HepG2 (cell line): ENCODE measurements at regions not wholly inside any gene's neighbourhood (a gene's known extent, or its start where the extent isn't known, plus 50 kb on each side); places are given as distances from the start of the nearest gene placed in this dataset.

Source experiments
- ATAC-seq: fragments of 200-7000 bp; cut with Tn5 transposase; 3 replicates; pipeline ENCODE4 v1.9.1; 2020; ENCODE audit warnings: mild to moderate bottlenecking, moderate library complexity
- BruUV-seq: library from RNA; stranded (reverse); fragments of 400-500 nt; replicated peaks from 2 replicates; lab custom pipeline; 2021; lab: Mats Ljungman, UMichigan
- CTCF ChIA-PET: fragments of 300-600 bp; formaldehyde crosslinking; extraction: SDS; loops from one replicate; lab custom pipeline; 2021; ENCODE audit warnings: low total read pairs, inconsistent platforms, low intra/inter-chr PET ratio; lab: Yijun Ruan, JAX
- POLR2A ChIA-PET: fragments of 350-600 bp; sonication (Branson Sonifier 250); formaldehyde crosslinking; loops from one replicate; lab custom pipeline; 2020; ENCODE audit warnings: antibody characterized with exemption, inconsistent platforms; lab: Yijun Ruan, JAX
- DNase-seq: peaks from one replicate; pipeline ENCODE4 v3.0.0-alpha.2; 2015; ENCODE audit warnings: low spot score
- FAIRE-seq: peaks from 3 replicates; lab custom pipeline; 2011; peaks lifted over from hg19 to GRCh38; lab: Jason Lieb, UNC
- H2AFZ ChIP-seq: one replicate; pipeline ENCODE4 v1.6.1; 2011; ENCODE audit warnings: low read length, inconsistent platforms
- H3K27ac ChIP-seq: fragments of 300-600 bp; 3 replicates; pipeline ENCODE4 v1.8.0; 2011; ENCODE audit warnings: mixed run types, mild to moderate bottlenecking, mixed read lengths, low read length, inconsistent platforms; ENCODE audit not compliant: insufficient read depth; ENCODE audit errors: extremely low read length
- H3K27me3 ChIP-seq, 2 experiments: fragments of 200-600 bp in 1 of 2; 2 replicates in 1 of 2; 3 replicates in 1 of 2; pipeline versions ENCODE4 v1.6.0 to v1.8.0; 2011; ENCODE audit warnings: low read length in 2 of 2, mild to moderate bottlenecking in 2 of 2, moderate library complexity in 2 of 2, inconsistent platforms in 1 of 2; ENCODE audit not compliant: insufficient read depth in 2 of 2, control insufficient read depth in 1 of 2
- H3K36me3 ChIP-seq, 2 experiments: fragments of 200-600 bp in 1 of 2; replicated peaks in 1 of 2; 2 replicates in 1 of 2; 3 replicates in 1 of 2; pipeline versions ENCODE4 v1.5.1 to v1.8.0; 2011; ENCODE audit warnings: low read length in 2 of 2, inconsistent platforms in 1 of 2; ENCODE audit not compliant: insufficient read depth in 2 of 2, control insufficient read depth in 1 of 2
- H3K4me1 ChIP-seq: 2 replicates; pipeline ENCODE4 v1.5.1; 2012; ENCODE audit warnings: low read length, inconsistent platforms; ENCODE audit not compliant: insufficient read depth
- H3K4me2 ChIP-seq: 2 replicates; pipeline ENCODE4 v1.6.0; 2011; ENCODE audit warnings: low read depth, low read length, inconsistent platforms
- H3K4me3 ChIP-seq, 3 experiments: fragments of 200-600 bp in 1 of 3; sonication (generic), shearing (Covaris generic) in 1 of 3; replicated peaks in 1 of 3; 2 replicates each; pipeline ENCODE4 v1.5.1; 2011 to 2016; ENCODE audit warnings: low read length in 3 of 3, inconsistent platforms in 2 of 3, low read depth in 2 of 3, mild to moderate bottlenecking in 2 of 3, control low read depth in 1 of 3, mixed read lengths in 1 of 3; ENCODE audit not compliant: insufficient read depth in 1 of 3
- H3K79me2 ChIP-seq: one replicate; pipeline ENCODE4 v1.6.1; 2011; ENCODE audit warnings: low read length, inconsistent platforms; ENCODE audit not compliant: insufficient read depth
- H3K9ac ChIP-seq: 2 replicates; pipeline ENCODE4 v1.6.0; 2011; ENCODE audit warnings: mild to moderate bottlenecking, low read depth, low read length, inconsistent platforms; ENCODE audit not compliant: insufficient read depth
- H3K9me3 ChIP-seq: 2 replicates; pipeline ENCODE4 v1.5.1; 2012; ENCODE audit warnings: mild to moderate bottlenecking, low read length
- H4K20me1 ChIP-seq: 2 replicates; pipeline ENCODE4 v1.6.0; 2011; ENCODE audit warnings: inconsistent platforms, mild to moderate bottlenecking, low read length, moderate library complexity; ENCODE audit not compliant: insufficient read depth
- AHR ChIP-seq: IDR thresholded peaks from 2 replicates; pipeline ENCODE4 v1.6.1; 2018; ENCODE audit warnings: missing genetic modification reagents, missing compliant biosample characterization
- ATF1 ChIP-seq: IDR thresholded peaks from 2 replicates; pipeline ENCODE4 v1.6.1; 2016; ENCODE audit warnings: mild to moderate bottlenecking, control low read depth
- BHLHE40 ChIP-seq: IDR thresholded peaks from 2 replicates; pipeline ENCODE4 v1.6.1; 2011; ENCODE audit warnings: low read length, improper control_type of control experiment
- CBX1 ChIP-seq: IDR thresholded peaks from one replicate; pipeline ENCODE4 v1.6.1; 2016; ENCODE audit warnings: antibody characterized with exemption, low read depth
- FOXA3 ChIP-seq: IDR thresholded peaks from 2 replicates; pipeline ENCODE4 v1.6.1; 2016; ENCODE audit warnings: missing genetic modification reagents, missing compliant biosample characterization
- FOXO1 ChIP-seq: sonication (generic); formaldehyde crosslinking; IDR thresholded peaks from 2 replicates; pipeline ENCODE4 v1.4.0; 2020; ENCODE audit warnings: missing genetic modification reagents
- HDAC2 ChIP-seq: sonication (generic); formaldehyde crosslinking; IDR thresholded peaks from 2 replicates; pipeline ENCODE4 v1.4.0; 2020; ENCODE audit warnings: missing genetic modification reagents
- MIER2 ChIP-seq: IDR thresholded peaks from 2 replicates; pipeline ENCODE4 v1.6.1; 2016; ENCODE audit warnings: missing biosample characterization, missing genetic modification reagents
- REXO4 ChIP-seq: sonication (generic); formaldehyde crosslinking; IDR thresholded peaks from 2 replicates; pipeline ENCODE4 v1.8.0; 2022; ENCODE audit warnings: missing genetic modification reagents, mild to moderate bottlenecking, borderline replicate concordance
- SMAD9 ChIP-seq: sonication (generic); formaldehyde crosslinking; IDR thresholded peaks from 2 replicates; pipeline ENCODE4 v1.5.1; 2020; ENCODE audit warnings: mild to moderate bottlenecking, missing genetic modification reagents
- SNAI1 ChIP-seq: sonication (generic); formaldehyde crosslinking; IDR thresholded peaks from 2 replicates; pipeline ENCODE4 v1.5.0; 2020; ENCODE audit warnings: mild to moderate bottlenecking, missing genetic modification reagents, borderline replicate concordance
- SOX13 ChIP-seq, 3 experiments: fragments of 450-650 bp in 1 of 3; sonication (generic) in 1 of 3; formaldehyde crosslinking in 1 of 3; IDR thresholded peaks in 2 of 3; conservative IDR thresholded peaks in 1 of 3; 2 replicates each; pipeline versions ENCODE4 v1.5.0 to v1.6.1; 2016 to 2020; ENCODE audit warnings: antibody characterized with exemption in 1 of 3, mild to moderate bottlenecking in 1 of 3, missing compliant biosample characterization in 1 of 3, missing genetic modification reagents in 1 of 3, moderate library complexity in 1 of 3
- SP4 ChIP-seq: sonication (generic); formaldehyde crosslinking; IDR thresholded peaks from 2 replicates; pipeline ENCODE4 v1.8.1; 2023; ENCODE audit warnings: mild to moderate bottlenecking, missing genetic modification reagents
- TOE1 ChIP-seq: sonication (generic); formaldehyde crosslinking; IDR thresholded peaks from 2 replicates; pipeline ENCODE4 v1.4.0; 2020; ENCODE audit warnings: mild to moderate bottlenecking, missing genetic modification reagents
- ZBTB21 ChIP-seq: sonication (generic); formaldehyde crosslinking; IDR thresholded peaks from 2 replicates; pipeline ENCODE4 v1.4.0; 2020; ENCODE audit warnings: missing genetic modification reagents
- ZNF556 ChIP-seq: sonication (generic); formaldehyde crosslinking; IDR thresholded peaks from 2 replicates; pipeline ENCODE4 v1.4.0; 2020; ENCODE audit warnings: mild to moderate bottlenecking, missing genetic modification reagents, borderline replicate concordance
- WGBS: methylation state at CpG from one replicate; pipeline ENCODE4 v1.1.6; 2017; ENCODE audit warnings: low lambda C conversion rate; 5-methylcytosine and 5-hydroxymethylcytosine counted together
- in situ Hi-C: cut with HindIII; loops from 2 replicates; pipeline ENCODE4 v1.10.0; 2017; ENCODE audit warnings: low pct_unique_long_range_greater_than_20kb; ENCODE audit not compliant: extremely low pct_ligation_motif_present
- intact Hi-C: fragments of 100-400 bp; cut with micrococcal nuclease; formaldehyde crosslinking; loops from one replicate; pipeline ENCODE4 v1.10.0; 2022; ENCODE audit not compliant: unreplicated experiment
- TF ChIP-seq, protein P1 (sequence below): sonication (generic); formaldehyde crosslinking; IDR thresholded peaks from 2 replicates; pipeline ENCODE4 v1.9.0; 2022; ENCODE audit warnings: missing genetic modification reagents, mild to moderate bottlenecking, borderline replicate concordance
- TF ChIP-seq, protein P2 (sequence below): IDR thresholded peaks from 2 replicates; pipeline ENCODE4 v1.6.1; 2016; ENCODE audit warnings: mild to moderate bottlenecking
- TF ChIP-seq, protein P3 (sequence below): sonication (generic); formaldehyde crosslinking; IDR thresholded peaks from 2 replicates; pipeline ENCODE4 v1.5.0; 2020; ENCODE audit warnings: mild to moderate bottlenecking, missing genetic modification reagents

DNA sequence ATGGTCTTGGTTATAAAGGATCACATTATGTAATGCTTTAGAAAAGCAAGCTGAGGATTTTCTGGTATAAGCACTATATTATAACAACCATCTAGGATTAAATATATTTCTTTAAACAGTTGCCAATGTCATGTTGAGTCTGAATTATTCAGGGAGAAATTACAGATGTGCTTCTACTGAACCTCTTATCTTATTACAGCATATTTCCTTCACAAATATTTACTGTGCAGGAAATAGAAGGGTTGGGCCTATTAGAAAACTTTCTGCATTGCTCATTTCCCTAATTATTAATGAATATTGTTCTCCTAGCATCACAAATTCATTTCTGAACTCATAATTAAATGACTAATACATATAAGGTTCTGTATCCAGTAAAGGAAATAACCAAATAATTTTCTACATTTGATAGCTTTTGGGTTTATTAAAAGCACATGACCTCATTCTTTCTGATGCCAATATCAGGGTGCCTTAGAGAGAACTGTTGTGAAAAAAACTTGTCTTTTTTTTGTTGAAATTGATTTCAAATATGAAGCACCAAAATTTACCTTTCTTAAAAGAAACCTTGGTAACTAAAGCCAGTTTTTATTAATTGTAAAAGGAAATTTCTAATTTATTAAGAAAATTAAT, 476.8 kb upstream of the PTGER4 start (continued):
- TF ChIP-seq HDAC2 (CRISPR knock-in tag): no peak
- TF ChIP-seq MIER2: no peak
- TF ChIP-seq CBX1: no peak

DNA sequence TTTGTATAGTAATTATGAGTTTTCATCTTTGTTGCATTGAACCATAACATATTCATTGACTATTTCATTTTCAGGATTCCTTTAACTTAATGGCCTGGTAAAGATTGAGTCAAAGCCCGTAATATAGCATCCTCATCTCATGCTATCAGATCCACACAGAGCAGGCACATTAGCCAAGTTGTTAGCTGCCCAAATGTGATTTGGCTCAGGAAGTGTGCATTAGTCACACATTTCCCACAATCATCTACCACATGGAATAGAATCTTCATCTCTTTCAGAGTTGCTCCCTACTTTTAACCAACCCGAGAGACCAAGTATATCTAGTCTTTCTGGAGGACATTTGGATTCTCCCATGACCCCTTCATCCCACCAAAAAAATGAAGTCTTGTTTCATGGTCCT, 481.0 kb upstream of the PTGER4 start:
- 0% methylated on average over 2 of the region's 2 CpGs for WGBS
- Histone ChIP-seq H3K9me3 (peaks cover 29% of the 10 kb centered on the region; the same call in 1 of the 2 replicates), H3K4me1 (no peaks in the 10 kb centered on the region), H4K20me1 (no peaks in the 10 kb centered on the region), H3K79me2 (no peaks in the 10 kb centered on the region), H3K27ac (no peak overlapping the region), H2AFZ (no peak overlapping the region), H3K4me2 (no peak overlapping the region), H3K36me3 (no peaks in the 10 kb centered on the region), H3K27me3 (no peaks in the 10 kb centered on the region; a peak in 1 of 5 replicates), H3K9ac (no peak overlapping the region), H3K4me3 (no peak overlapping the region)
- intact Hi-C loops (no loop called here), in situ Hi-C loops (no loop called here)
- ChIA-PET CTCF (no interaction called here), POLR2A (no interaction called here)
- ATAC-seq: no peak
- TF ChIP-seq BHLHE40: no peak
- no peak for TF ChIP-seq ZNF556 (CRISPR knock-in tag)
- TF ChIP-seq SNAI1: no peak
- TF ChIP-seq, protein P1, sequence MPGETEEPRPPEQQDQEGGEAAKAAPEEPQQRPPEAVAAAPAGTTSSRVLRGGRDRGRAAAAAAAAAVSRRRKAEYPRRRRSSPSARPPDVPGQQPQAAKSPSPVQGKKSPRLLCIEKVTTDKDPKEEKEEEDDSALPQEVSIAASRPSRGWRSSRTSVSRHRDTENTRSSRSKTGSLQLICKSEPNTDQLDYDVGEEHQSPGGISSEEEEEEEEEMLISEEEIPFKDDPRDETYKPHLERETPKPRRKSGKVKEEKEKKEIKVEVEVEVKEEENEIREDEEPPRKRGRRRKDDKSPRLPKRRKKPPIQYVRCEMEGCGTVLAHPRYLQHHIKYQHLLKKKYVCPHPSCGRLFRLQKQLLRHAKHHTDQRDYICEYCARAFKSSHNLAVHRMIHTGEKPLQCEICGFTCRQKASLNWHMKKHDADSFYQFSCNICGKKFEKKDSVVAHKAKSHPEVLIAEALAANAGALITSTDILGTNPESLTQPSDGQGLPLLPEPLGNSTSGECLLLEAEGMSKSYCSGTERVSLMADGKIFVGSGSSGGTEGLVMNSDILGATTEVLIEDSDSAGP (CRISPR knock-in tag): no peak
- no peak for TF ChIP-seq FOXA3
- no peak for TF ChIP-seq SP4 (CRISPR knock-in tag)
- TF ChIP-seq AHR: no peak
- TF ChIP-seq ATF1 (CRISPR knock-in tag): no peak
- TF ChIP-seq FOXO1 (CRISPR knock-in tag): no peak
- no peak for TF ChIP-seq ZBTB21 (CRISPR knock-in tag)
- no peak for TF ChIP-seq TOE1 (CRISPR knock-in tag)
- no peak for TF ChIP-seq SOX13 (IDR thresholded peaks at IDR 0.05)
- TF ChIP-seq SOX13 (CRISPR knock-in tag; conservative IDR thresholded peaks at IDR 0.05 in 1 of 2, IDR thresholded peaks at IDR 0.05 in 1 of 2): no peak
- no peak for TF ChIP-seq REXO4
- TF ChIP-seq, protein P2, sequence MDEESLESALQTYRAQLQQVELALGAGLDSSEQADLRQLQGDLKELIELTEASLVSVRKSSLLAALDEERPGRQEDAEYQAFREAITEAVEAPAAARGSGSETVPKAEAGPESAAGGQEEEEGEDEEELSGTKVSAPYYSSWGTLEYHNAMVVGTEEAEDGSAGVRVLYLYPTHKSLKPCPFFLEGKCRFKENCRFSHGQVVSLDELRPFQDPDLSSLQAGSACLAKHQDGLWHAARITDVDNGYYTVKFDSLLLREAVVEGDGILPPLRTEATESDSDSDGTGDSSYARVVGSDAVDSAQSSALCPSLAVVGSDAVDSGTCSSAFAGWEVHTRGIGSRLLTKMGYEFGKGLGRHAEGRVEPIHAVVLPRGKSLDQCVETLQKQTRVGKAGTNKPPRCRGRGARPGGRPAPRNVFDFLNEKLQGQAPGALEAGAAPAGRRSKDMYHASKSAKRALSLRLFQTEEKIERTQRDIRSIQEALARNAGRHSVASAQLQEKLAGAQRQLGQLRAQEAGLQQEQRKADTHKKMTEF: no peak
- no peak for TF ChIP-seq SMAD9
- TF ChIP-seq, protein P3, sequence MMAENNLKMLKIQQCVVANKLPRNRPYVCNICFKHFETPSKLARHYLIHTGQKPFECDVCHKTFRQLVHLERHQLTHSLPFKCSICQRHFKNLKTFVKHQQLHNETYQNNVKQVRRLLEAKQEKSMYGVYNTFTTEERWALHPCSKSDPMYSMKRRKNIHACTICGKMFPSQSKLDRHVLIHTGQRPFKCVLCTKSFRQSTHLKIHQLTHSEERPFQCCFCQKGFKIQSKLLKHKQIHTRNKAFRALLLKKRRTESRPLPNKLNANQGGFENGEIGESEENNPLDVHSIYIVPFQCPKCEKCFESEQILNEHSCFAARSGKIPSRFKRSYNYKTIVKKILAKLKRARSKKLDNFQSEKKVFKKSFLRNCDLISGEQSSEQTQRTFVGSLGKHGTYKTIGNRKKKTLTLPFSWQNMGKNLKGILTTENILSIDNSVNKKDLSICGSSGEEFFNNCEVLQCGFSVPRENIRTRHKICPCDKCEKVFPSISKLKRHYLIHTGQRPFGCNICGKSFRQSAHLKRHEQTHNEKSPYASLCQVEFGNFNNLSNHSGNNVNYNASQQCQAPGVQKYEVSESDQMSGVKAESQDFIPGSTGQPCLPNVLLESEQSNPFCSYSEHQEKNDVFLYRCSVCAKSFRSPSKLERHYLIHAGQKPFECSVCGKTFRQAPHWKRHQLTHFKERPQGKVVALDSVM (CRISPR knock-in tag): no peak
- no TSS peak for BruUV-seq
- DNase-seq: no peak
- FAIRE-seq: no peak
